GM23338 (cell line): ENCODE measurements at regions not wholly inside any gene's neighbourhood (a gene's known extent, or its start where the extent isn't known, plus 50 kb on each side); places are given as distances from the start of the nearest gene placed in this dataset.

ENCODE experiments used
- CREB1 ChIP-seq: fragments of 250-450 bp; sonication (Bioruptor Pico); IDR thresholded peaks from 2 replicates; pipeline ENCODE4 v1.5.0; 2020; ENCODE audit warnings: low read depth, mild to moderate bottlenecking, moderate library complexity
- CTCF ChIP-seq, 2 experiments: fragments of 200-600 bp in 1 of 2; sonication (generic) in 1 of 2; conservative IDR thresholded peaks; 2 replicates each; pipeline versions ENCODE4 v1.5.1 to v1.6.1; 2016 to 2017; ENCODE audit warnings: antibody characterized with exemption in 2 of 2, low read depth in 2 of 2, mild to moderate bottlenecking in 2 of 2, moderate library complexity in 1 of 2
- EZH2 ChIP-seq: fragments of 200-600 bp; sonication (generic); IDR thresholded peaks from one replicate; pipeline ENCODE4 v1.8.0; 2017; ENCODE audit warnings: antibody characterized with exemption, mild to moderate bottlenecking, low read depth; ENCODE audit not compliant: unreplicated experiment
- EZH2phosphoT487 ChIP-seq: fragments of 200-600 bp; sonication (generic); IDR thresholded peaks from one replicate; pipeline ENCODE4 v1.8.1; 2018; ENCODE audit warnings: antibody characterized with exemption; ENCODE audit not compliant: unreplicated experiment
- JUNB ChIP-seq: IDR thresholded peaks from one replicate; pipeline ENCODE4 v1.6.1; 2016; ENCODE audit warnings: antibody characterized with exemption; ENCODE audit not compliant: unreplicated experiment
- NANOG ChIP-seq: IDR thresholded peaks from 2 replicates; pipeline ENCODE4 v1.6.1; 2016; ENCODE audit warnings: antibody characterized with exemption, borderline replicate concordance
- POLR2AphosphoS5 ChIP-seq: IDR thresholded peaks from 2 replicates; pipeline ENCODE4 v1.6.1; 2016; ENCODE audit warnings: antibody characterized with exemption, low read depth
- REST ChIP-seq: IDR thresholded peaks from one replicate; pipeline ENCODE4 v1.6.1; 2018; ENCODE audit warnings: antibody characterized with exemption; ENCODE audit not compliant: unreplicated experiment
- ZNF331 ChIP-seq: fragments of 250-450 bp; sonication (Bioruptor Pico); IDR thresholded peaks from 2 replicates; pipeline ENCODE4 v1.5.0; 2020; ENCODE audit warnings: low read depth, mild to moderate bottlenecking, moderate library complexity
- TF ChIP-seq, protein P1 (sequence below): fragments of 250-450 bp; sonication (Bioruptor Pico); IDR thresholded peaks from 2 replicates; pipeline ENCODE4 v1.5.0; 2020; ENCODE audit warnings: mild to moderate bottlenecking, moderate library complexity
- TF ChIP-seq, protein P2 (sequence below): IDR thresholded peaks from 2 replicates; pipeline ENCODE4 v1.6.1; 2016; ENCODE audit warnings: antibody characterized with exemption

GRCh38 chr1:82386365-82387011 lies 585.8 kb downstream of the ADGRL2 start:
- TF ChIP-seq CTCF (conservative IDR thresholded peaks at IDR 0.05; ENCODE audit: low read depth in 2 of 2) (no peak), EZH2 (no peak), CREB1 (CRISPR knock-in tag) (no peak), ZNF331 (CRISPR knock-in tag) (no peak), POLR2AphosphoS5 (no peak), EZH2phosphoT487 (no peak), REST (no peak), JUNB (no peak), NANOG (no peak)
- TF ChIP-seq, protein P1, sequence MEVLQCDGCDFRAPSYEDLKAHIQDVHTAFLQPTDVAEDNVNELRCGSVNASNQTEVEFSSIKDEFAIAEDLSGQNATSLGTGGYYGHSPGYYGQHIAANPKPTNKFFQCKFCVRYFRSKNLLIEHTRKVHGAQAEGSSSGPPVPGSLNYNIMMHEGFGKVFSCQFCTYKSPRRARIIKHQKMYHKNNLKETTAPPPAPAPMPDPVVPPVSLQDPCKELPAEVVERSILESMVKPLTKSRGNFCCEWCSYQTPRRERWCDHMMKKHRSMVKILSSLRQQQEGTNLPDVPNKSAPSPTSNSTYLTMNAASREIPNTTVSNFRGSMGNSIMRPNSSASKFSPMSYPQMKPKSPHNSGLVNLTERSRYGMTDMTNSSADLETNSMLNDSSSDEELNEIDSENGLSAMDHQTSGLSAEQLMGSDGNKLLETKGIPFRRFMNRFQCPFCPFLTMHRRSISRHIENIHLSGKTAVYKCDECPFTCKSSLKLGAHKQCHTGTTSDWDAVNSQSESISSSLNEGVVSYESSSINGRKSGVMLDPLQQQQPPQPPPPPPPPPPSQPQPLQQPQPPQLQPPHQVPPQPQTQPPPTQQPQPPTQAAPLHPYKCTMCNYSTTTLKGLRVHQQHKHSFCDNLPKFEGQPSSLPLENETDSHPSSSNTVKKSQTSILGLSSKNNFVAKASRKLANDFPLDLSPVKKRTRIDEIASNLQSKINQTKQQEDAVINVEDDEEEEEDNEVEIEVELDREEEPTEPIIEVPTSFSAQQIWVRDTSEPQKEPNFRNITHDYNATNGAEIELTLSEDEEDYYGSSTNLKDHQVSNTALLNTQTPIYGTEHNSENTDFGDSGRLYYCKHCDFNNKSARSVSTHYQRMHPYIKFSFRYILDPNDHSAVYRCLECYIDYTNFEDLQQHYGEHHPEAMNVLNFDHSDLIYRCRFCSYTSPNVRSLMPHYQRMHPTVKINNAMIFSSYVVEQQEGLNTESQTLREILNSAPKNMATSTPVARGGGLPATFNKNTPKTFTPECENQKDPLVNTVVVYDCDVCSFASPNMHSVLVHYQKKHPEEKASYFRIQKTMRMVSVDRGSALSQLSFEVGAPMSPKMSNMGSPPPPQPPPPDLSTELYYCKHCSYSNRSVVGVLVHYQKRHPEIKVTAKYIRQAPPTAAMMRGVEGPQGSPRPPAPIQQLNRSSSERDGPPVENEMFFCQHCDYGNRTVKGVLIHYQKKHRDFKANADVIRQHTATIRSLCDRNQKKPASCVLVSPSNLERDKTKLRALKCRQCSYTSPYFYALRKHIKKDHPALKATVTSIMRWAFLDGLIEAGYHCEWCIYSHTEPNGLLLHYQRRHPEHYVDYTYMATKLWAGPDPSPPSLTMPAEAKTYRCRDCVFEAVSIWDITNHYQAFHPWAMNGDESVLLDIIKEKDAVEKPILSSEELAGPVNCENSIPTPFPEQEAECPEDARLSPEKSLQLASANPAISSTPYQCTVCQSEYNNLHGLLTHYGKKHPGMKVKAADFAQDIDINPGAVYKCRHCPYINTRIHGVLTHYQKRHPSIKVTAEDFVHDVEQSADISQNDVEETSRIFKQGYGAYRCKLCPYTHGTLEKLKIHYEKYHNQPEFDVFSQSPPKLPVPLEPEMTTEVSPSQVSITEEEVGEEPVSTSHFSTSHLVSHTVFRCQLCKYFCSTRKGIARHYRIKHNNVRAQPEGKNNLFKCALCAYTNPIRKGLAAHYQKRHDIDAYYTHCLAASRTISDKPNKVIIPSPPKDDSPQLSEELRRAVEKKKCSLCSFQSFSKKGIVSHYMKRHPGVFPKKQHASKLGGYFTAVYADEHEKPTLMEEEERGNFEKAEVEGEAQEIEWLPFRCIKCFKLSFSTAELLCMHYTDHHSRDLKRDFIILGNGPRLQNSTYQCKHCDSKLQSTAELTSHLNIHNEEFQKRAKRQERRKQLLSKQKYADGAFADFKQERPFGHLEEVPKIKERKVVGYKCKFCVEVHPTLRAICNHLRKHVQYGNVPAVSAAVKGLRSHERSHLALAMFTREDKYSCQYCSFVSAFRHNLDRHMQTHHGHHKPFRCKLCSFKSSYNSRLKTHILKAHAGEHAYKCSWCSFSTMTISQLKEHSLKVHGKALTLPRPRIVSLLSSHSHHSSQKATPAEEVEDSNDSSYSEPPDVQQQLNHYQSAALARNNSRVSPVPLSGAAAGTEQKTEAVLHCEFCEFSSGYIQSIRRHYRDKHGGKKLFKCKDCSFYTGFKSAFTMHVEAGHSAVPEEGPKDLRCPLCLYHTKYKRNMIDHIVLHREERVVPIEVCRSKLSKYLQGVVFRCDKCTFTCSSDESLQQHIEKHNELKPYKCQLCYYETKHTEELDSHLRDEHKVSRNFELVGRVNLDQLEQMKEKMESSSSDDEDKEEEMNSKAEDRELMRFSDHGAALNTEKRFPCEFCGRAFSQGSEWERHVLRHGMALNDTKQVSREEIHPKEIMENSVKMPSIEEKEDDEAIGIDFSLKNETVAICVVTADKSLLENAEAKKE (CRISPR knock-in tag): no peak
- TF ChIP-seq, protein P2, sequence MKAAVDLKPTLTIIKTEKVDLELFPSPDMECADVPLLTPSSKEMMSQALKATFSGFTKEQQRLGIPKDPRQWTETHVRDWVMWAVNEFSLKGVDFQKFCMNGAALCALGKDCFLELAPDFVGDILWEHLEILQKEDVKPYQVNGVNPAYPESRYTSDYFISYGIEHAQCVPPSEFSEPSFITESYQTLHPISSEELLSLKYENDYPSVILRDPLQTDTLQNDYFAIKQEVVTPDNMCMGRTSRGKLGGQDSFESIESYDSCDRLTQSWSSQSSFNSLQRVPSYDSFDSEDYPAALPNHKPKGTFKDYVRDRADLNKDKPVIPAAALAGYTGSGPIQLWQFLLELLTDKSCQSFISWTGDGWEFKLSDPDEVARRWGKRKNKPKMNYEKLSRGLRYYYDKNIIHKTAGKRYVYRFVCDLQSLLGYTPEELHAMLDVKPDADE: no peak
